ENCODE measurements at regions not wholly inside any gene's neighbourhood (a gene's known extent, or its start where the extent isn't known, plus 50 kb on each side); places are given as distances from the start of the nearest gene placed in this dataset.
A peak's percentile ranks its signal among the peaks of the same experiment; 100 is the strongest.

DNA sequence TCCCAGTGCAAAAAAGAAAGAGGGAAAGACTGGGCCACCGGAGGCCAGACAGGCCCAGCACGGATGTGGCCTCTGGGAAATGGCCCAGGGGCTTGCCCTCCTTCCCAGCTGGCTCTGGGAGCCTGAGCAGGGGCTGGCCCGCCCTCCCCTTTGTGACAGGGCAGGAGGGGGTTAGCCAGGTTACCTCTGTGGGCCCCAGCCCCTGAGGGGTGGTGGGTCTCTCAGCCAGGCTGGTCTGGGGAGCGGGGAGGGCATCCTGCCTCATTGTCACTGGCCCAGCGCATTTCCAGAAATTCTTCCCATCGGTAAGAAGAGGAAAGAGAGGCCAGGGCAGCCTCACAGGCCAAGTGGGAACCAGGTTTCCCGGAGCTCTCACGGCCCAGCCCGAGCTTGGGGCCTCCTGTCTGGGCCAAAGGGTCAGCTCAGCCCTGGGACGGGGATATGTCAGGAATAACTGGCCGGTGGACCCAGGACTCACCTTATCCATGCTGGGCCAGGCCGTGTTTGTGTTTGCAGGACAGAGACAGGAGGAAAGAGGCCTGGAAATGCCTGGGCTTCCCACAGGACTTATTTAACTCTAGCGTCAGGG lies 182.2 kb downstream of the ZFP36L2 start:
- peak overlapping the region; percentile 60 for H3K4ac ChIP-seq (ENCODE audit: low read length)
- H3K4me1 ChIP-seq (ENCODE audit: control insufficient read depth in 2 of 2, insufficient read depth in 1 of 2, low read depth in 1 of 2, low read length in 2 of 2): peaks cover 31 to 32% of the 10 kb centered on the region in 2 donors
- H3K27ac ChIP-seq (replicated peaks; ENCODE audit: low read length): peak overlapping the region; percentile 24
- H3K9me3 ChIP-seq (replicated peaks in 1 of 2; ENCODE audit: control insufficient read depth in 2 of 2, insufficient read depth in 1 of 2, low read depth in 1 of 2, low read length in 2 of 2): peaks cover 0 to 2% of the 10 kb centered on the region in 2 donors
- H3K27me3 ChIP-seq (ENCODE audit: control insufficient read depth in 3 of 3, insufficient read depth in 3 of 3, low read depth in 1 of 3, low read length in 3 of 3): no peaks in the 10 kb centered on the region
- H4K91ac ChIP-seq (ENCODE audit: low read depth, low read length, poor library complexity): no peak overlapping the region
- no peak overlapping the region for H3K4me3 ChIP-seq (ENCODE audit: low read length in 2 of 2)
- H2BK120ac ChIP-seq (ENCODE audit: low read depth, low read length): peak overlapping the region; percentile 25
- no peak overlapping the region for H4K8ac ChIP-seq (ENCODE audit: low read depth, low read length)
- H3K4me2 ChIP-seq (ENCODE audit: insufficient read depth, low read length, poor library complexity, severe bottlenecking): no peak overlapping the region
- peak overlapping the region; percentile 21 for H2BK5ac ChIP-seq (ENCODE audit: low read length)
- H3K18ac ChIP-seq (ENCODE audit: low read length): peak overlapping the region; percentile 94
- no peaks in the 10 kb centered on the region for H3K36me3 ChIP-seq (replicated peaks in 1 of 2; ENCODE audit: control insufficient read depth in 2 of 2, insufficient read depth in 2 of 2, low read length in 2 of 2)
- H3K14ac ChIP-seq (ENCODE audit: low read length): no peak overlapping the region
- peak overlapping the region; percentile 22 for H2BK15ac ChIP-seq (ENCODE audit: low read length)
- peak overlapping the region; percentile 87 for H2AFZ ChIP-seq (ENCODE audit: low read length)
- peak overlapping the region; percentile 23 for H2AK5ac ChIP-seq (ENCODE audit: low read depth, low read length)
- peak overlapping the region; percentile 87 for H2BK12ac ChIP-seq (ENCODE audit: low read length)
- H3K79me1 ChIP-seq (ENCODE audit: low read depth, low read length): no peaks in the 10 kb centered on the region
- H3K23ac ChIP-seq (ENCODE audit: low read depth, low read length, poor library complexity): no peak overlapping the region
- DNase-seq (ENCODE audit: low spot score): no peak
- no CpG with 5 or more reads among the region's 13 CpGs for WGBS, 2 donors (ENCODE audit: extremely low coverage in 2 of 2, insufficient read length in 2 of 2, insufficient replicate concordance in 1 of 2)
- H3K9ac ChIP-seq (ENCODE audit: low read depth, low read length, poor library complexity): no peak overlapping the region

DNA sequence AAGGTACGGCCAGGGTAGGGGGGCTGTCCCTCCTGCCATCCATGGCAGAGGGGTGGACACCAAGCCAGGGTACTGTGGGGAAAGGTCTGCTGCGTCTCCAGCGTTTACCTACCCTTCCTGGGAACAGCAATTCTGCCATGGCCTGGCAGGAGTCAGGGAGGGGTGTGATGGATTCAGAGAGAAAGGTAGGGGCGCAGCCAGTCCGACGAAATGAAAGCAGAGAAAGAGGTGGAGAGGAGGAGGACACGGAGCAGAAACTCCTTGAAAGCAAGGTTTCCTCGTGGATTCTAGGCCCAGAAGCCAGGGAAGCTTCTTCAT lies 182.9 kb downstream of the ZFP36L2 start:
- peaks cover 31 to 32% of the 10 kb centered on the region in 2 donors for H3K4me1 ChIP-seq (ENCODE audit: control insufficient read depth in 2 of 2, insufficient read depth in 1 of 2, low read depth in 1 of 2, low read length in 2 of 2)

DNA sequence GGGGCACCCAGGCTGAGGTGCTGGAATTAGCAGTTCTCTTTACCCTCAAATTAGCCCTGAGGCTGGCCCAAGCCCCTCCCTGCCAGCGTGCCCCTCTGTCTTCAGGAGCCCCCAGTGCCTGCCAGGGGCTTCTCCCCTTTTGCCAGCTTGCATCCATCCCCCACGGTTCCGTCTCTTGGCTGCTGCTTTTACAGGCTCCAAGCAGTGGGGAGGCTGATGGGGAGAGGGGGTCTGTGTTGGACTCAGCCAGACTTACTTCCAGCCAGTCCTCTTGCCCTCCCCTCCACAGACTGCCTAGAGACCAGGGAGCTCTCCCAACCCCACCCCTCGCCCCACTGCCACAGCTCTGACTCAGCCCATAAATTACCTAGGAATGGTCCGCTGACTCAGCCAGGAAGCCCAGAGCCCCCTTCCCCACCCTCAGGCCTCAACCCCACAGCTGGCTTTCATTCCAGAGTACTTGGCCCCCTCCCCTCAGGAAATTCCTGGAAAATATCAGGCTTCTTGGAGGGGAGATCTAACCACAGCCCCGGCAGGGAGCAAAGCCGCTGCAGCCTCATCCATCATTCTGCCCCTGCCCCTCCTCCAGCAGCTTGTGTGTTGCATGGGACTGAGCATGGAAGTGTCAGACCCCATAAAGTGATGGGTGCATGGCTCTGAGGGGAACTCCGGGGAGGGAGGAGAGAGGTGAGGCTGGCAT lies 184.6 kb downstream of the ZFP36L2 start:
- H2AK5ac ChIP-seq (ENCODE audit: low read depth, low read length): peak overlapping the region; percentile 88
- peak overlapping the region; percentile 19 for H2BK120ac ChIP-seq (ENCODE audit: low read depth, low read length)
- H2BK12ac ChIP-seq (ENCODE audit: low read length): peak overlapping the region; percentile 12
- H4K8ac ChIP-seq (ENCODE audit: low read depth, low read length): no peak overlapping the region
- H3K9ac ChIP-seq (ENCODE audit: low read depth, low read length, poor library complexity): peak overlapping the region; percentile 46
- H3K79me1 ChIP-seq (ENCODE audit: low read depth, low read length): no peaks in the 10 kb centered on the region
- H2BK15ac ChIP-seq (ENCODE audit: low read length): peak overlapping the region; percentile 94
- no peaks in the 10 kb centered on the region for H3K36me3 ChIP-seq (replicated peaks in 1 of 2; ENCODE audit: control insufficient read depth in 2 of 2, insufficient read depth in 2 of 2, low read length in 2 of 2)
- H3K4me1 ChIP-seq (ENCODE audit: control insufficient read depth in 2 of 2, insufficient read depth in 1 of 2, low read depth in 1 of 2, low read length in 2 of 2): peaks cover 27 to 31% of the 10 kb centered on the region in 2 donors
- no peak overlapping the region for H3K4me2 ChIP-seq (ENCODE audit: insufficient read depth, low read length, poor library complexity, severe bottlenecking)
- DNase-seq (ENCODE audit: low spot score): peak; percentile 35
- no peaks in the 10 kb centered on the region for H3K27me3 ChIP-seq (ENCODE audit: control insufficient read depth in 3 of 3, insufficient read depth in 3 of 3, low read depth in 1 of 3, low read length in 3 of 3)
- peak overlapping the region; percentile 92 for H3K18ac ChIP-seq (ENCODE audit: low read length)
- H3K27ac ChIP-seq (replicated peaks; ENCODE audit: low read length): peak overlapping the region; percentile 52
- H2BK5ac ChIP-seq (ENCODE audit: low read length): peak overlapping the region; percentile 84
- peak overlapping the region; percentile 53 for H3K4ac ChIP-seq (ENCODE audit: low read length)
- H4K91ac ChIP-seq (ENCODE audit: low read depth, low read length, poor library complexity): peak overlapping the region; percentile 12
- H3K23ac ChIP-seq (ENCODE audit: low read depth, low read length, poor library complexity): peak overlapping the region; percentile 38
- H3K14ac ChIP-seq (ENCODE audit: low read length): no peak overlapping the region
- H2AFZ ChIP-seq (ENCODE audit: low read length): peak overlapping the region; percentile 81
- H3K4me3 ChIP-seq (ENCODE audit: low read length in 2 of 2): no peak overlapping the region
- no CpG with 5 or more reads among the region's 8 CpGs for WGBS, 2 donors (ENCODE audit: extremely low coverage in 2 of 2, insufficient read length in 2 of 2, insufficient replicate concordance in 1 of 2)
- no peaks in the 10 kb centered on the region for H3K9me3 ChIP-seq (replicated peaks in 1 of 2; ENCODE audit: control insufficient read depth in 2 of 2, insufficient read depth in 1 of 2, low read depth in 1 of 2, low read length in 2 of 2)

More for the DNA sequence above, 182.9 kb downstream of the ZFP36L2 start:
- H2AFZ ChIP-seq (ENCODE audit: low read length): peak overlapping the region; percentile 87
- H3K23ac ChIP-seq (ENCODE audit: low read depth, low read length, poor library complexity): no peak overlapping the region
- H2BK12ac ChIP-seq (ENCODE audit: low read length): peak overlapping the region; percentile 51
- H2BK120ac ChIP-seq (ENCODE audit: low read depth, low read length): no peak overlapping the region
- H2BK5ac ChIP-seq (ENCODE audit: low read length): peak overlapping the region; percentile 21
- H3K36me3 ChIP-seq (replicated peaks in 1 of 2; ENCODE audit: control insufficient read depth in 2 of 2, insufficient read depth in 2 of 2, low read length in 2 of 2): no peaks in the 10 kb centered on the region
- H3K4me2 ChIP-seq (ENCODE audit: insufficient read depth, low read length, poor library complexity, severe bottlenecking): no peak overlapping the region
- H3K4ac ChIP-seq (ENCODE audit: low read length): peak overlapping the region; percentile 1
- H3K79me1 ChIP-seq (ENCODE audit: low read depth, low read length): no peaks in the 10 kb centered on the region
- peak overlapping the region; percentile 80 for H3K18ac ChIP-seq (ENCODE audit: low read length)
- no peak overlapping the region for H4K91ac ChIP-seq (ENCODE audit: low read depth, low read length, poor library complexity)
- no peaks in the 10 kb centered on the region for H3K27me3 ChIP-seq (ENCODE audit: control insufficient read depth in 3 of 3, insufficient read depth in 3 of 3, low read depth in 1 of 3, low read length in 3 of 3)
- H3K14ac ChIP-seq (ENCODE audit: low read length): no peak overlapping the region
- H3K27ac ChIP-seq (replicated peaks; ENCODE audit: low read length): no peak overlapping the region
- WGBS, 2 donors (ENCODE audit: extremely low coverage in 2 of 2, insufficient read length in 2 of 2, insufficient replicate concordance in 1 of 2): no CpG with 5 or more reads among the region's 8 CpGs
- no peak overlapping the region for H3K9ac ChIP-seq (ENCODE audit: low read depth, low read length, poor library complexity)
- no peak overlapping the region for H2AK5ac ChIP-seq (ENCODE audit: low read depth, low read length)
- H3K4me3 ChIP-seq (ENCODE audit: low read length in 2 of 2): no peak overlapping the region
- no peak for DNase-seq (ENCODE audit: low spot score)
- H2BK15ac ChIP-seq (ENCODE audit: low read length): peak overlapping the region; percentile 22
- H4K8ac ChIP-seq (ENCODE audit: low read depth, low read length): no peak overlapping the region
- H3K9me3 ChIP-seq (replicated peaks in 1 of 2; ENCODE audit: control insufficient read depth in 2 of 2, insufficient read depth in 1 of 2, low read depth in 1 of 2, low read length in 2 of 2): no peaks in the 10 kb centered on the region

DNA sequence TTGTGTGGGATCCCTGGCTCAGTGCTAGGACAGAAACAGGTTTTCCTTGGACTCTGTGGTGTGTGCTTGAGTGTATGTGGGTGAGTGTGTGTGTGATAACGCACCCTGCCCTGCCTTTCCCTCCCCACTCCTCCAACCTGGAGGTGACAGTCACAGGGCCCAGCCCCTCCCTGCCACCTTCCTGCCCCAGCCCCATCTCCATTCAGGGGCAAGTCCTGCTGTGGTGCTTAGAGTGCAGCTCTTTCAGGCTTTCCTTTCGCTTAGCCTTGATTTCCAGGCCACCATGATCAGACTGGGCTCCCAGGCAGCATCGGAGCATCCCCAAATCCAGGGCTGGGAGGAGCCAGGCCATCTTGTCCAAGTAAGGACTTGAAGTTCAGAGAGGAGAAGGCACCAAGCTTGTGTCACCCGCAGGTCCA lies 185.2 kb downstream of the ZFP36L2 start:
- H3K27ac ChIP-seq (replicated peaks; ENCODE audit: low read length): peak overlapping the region; percentile 14
- H2BK15ac ChIP-seq (ENCODE audit: low read length): peak overlapping the region; percentile 94
- H3K36me3 ChIP-seq (replicated peaks in 1 of 2; ENCODE audit: control insufficient read depth in 2 of 2, insufficient read depth in 2 of 2, low read length in 2 of 2): no peaks in the 10 kb centered on the region
- H2AFZ ChIP-seq (ENCODE audit: low read length): peak overlapping the region; percentile 81
- H4K91ac ChIP-seq (ENCODE audit: low read depth, low read length, poor library complexity): peak overlapping the region; percentile 12
- no peak overlapping the region for H4K8ac ChIP-seq (ENCODE audit: low read depth, low read length)
- H2BK5ac ChIP-seq (ENCODE audit: low read length): peak overlapping the region; percentile 84
- no peak overlapping the region for H3K14ac ChIP-seq (ENCODE audit: low read length)
- no peak overlapping the region for H3K23ac ChIP-seq (ENCODE audit: low read depth, low read length, poor library complexity)
- H3K4ac ChIP-seq (ENCODE audit: low read length): no peak overlapping the region
- no peak for DNase-seq (ENCODE audit: low spot score)
- WGBS, 2 donors (ENCODE audit: extremely low coverage in 2 of 2, insufficient read length in 2 of 2, insufficient replicate concordance in 1 of 2): no CpG with 5 or more reads among the region's 4 CpGs
- peak overlapping the region in 1 of 2 donors; percentile 39 for H3K4me3 ChIP-seq (ENCODE audit: low read length in 2 of 2)
- H2AK5ac ChIP-seq (ENCODE audit: low read depth, low read length): peak overlapping the region; percentile 88
- H3K27me3 ChIP-seq (ENCODE audit: control insufficient read depth in 3 of 3, insufficient read depth in 3 of 3, low read depth in 1 of 3, low read length in 3 of 3): no peaks in the 10 kb centered on the region
- peak overlapping the region; percentile 92 for H3K18ac ChIP-seq (ENCODE audit: low read length)
- H3K79me1 ChIP-seq (ENCODE audit: low read depth, low read length): no peaks in the 10 kb centered on the region
- H3K4me2 ChIP-seq (ENCODE audit: insufficient read depth, low read length, poor library complexity, severe bottlenecking): no peak overlapping the region
- H2BK12ac ChIP-seq (ENCODE audit: low read length): peak overlapping the region; percentile 12
- peaks cover 22 to 26% of the 10 kb centered on the region in 2 donors for H3K4me1 ChIP-seq (ENCODE audit: control insufficient read depth in 2 of 2, insufficient read depth in 1 of 2, low read depth in 1 of 2, low read length in 2 of 2)
- H3K9me3 ChIP-seq (replicated peaks in 1 of 2; ENCODE audit: control insufficient read depth in 2 of 2, insufficient read depth in 1 of 2, low read depth in 1 of 2, low read length in 2 of 2): no peaks in the 10 kb centered on the region
- no peak overlapping the region for H3K9ac ChIP-seq (ENCODE audit: low read depth, low read length, poor library complexity)
- no peak overlapping the region for H2BK120ac ChIP-seq (ENCODE audit: low read depth, low read length)

Measured in neuronal stem cell (in vitro differentiated cells).